ENCODE measurements at regions not wholly inside any gene's neighbourhood (a gene's known extent, or its start where the extent isn't known, plus 50 kb on each side); places are given as distances from the start of the nearest gene placed in this dataset.

- Histone ChIP-seq H3K27me3 (ENCODE audit: insufficient read depth) (no peaks in the 10 kb centered on the region), H3K27ac (ENCODE audit: low read depth) (no peak overlapping the region)
- no peak overlapping the region for H3K27ac Mint-ChIP-seq
Observed at GRCh38 chr9:108035487-108035886, 545.9 kb upstream of the KLF4 start.

More at GRCh38 chr9:108035487-108035886, 545.9 kb upstream of the KLF4 start:
- H3K4me1 ChIP-seq (ENCODE audit: insufficient read depth) = no peaks in the 10 kb centered on the region
- no peaks in the 10 kb centered on the region for H3F3A ChIP-seq (replicated peaks; ENCODE audit: low read depth)
- peaks cover 5% of the 10 kb centered on the region; the same call in 1 of the 2 replicates for H3K9me2 ChIP-seq (ENCODE audit: insufficient read depth)
- H3K36me3 ChIP-seq (ENCODE audit: insufficient read depth) = no peaks in the 10 kb centered on the region; the same call in 1 of the 2 replicates
- no peaks in the 10 kb centered on the region for H3K79me2 ChIP-seq (replicated peaks; ENCODE audit: insufficient read depth)
- H3K4me2 ChIP-seq = no peak overlapping the region
- H3K9me3 Mint-ChIP-seq = peaks cover 37% of the 10 kb centered on the region
- TF ChIP-seq EZH2phosphoT487 (IDR thresholded peaks at IDR 0.05; ENCODE audit: unreplicated experiment) (no peak), NANOG (IDR thresholded peaks at IDR 0.05; ENCODE audit: borderline replicate concordance) (no peak), STAT1 (IDR thresholded peaks at IDR 0.05; ENCODE audit: unreplicated experiment) (no peak), EZH2 (IDR thresholded peaks at IDR 0.05; ENCODE audit: low read depth, unreplicated experiment) (no peak), CTCF (conservative IDR thresholded peaks at IDR 0.05; ENCODE audit: low read depth in 2 of 2) (no peak), ZNF331 (CRISPR knock-in tag; IDR thresholded peaks at IDR 0.05; ENCODE audit: low read depth) (no peak)
- TF ChIP-seq, protein P1, sequence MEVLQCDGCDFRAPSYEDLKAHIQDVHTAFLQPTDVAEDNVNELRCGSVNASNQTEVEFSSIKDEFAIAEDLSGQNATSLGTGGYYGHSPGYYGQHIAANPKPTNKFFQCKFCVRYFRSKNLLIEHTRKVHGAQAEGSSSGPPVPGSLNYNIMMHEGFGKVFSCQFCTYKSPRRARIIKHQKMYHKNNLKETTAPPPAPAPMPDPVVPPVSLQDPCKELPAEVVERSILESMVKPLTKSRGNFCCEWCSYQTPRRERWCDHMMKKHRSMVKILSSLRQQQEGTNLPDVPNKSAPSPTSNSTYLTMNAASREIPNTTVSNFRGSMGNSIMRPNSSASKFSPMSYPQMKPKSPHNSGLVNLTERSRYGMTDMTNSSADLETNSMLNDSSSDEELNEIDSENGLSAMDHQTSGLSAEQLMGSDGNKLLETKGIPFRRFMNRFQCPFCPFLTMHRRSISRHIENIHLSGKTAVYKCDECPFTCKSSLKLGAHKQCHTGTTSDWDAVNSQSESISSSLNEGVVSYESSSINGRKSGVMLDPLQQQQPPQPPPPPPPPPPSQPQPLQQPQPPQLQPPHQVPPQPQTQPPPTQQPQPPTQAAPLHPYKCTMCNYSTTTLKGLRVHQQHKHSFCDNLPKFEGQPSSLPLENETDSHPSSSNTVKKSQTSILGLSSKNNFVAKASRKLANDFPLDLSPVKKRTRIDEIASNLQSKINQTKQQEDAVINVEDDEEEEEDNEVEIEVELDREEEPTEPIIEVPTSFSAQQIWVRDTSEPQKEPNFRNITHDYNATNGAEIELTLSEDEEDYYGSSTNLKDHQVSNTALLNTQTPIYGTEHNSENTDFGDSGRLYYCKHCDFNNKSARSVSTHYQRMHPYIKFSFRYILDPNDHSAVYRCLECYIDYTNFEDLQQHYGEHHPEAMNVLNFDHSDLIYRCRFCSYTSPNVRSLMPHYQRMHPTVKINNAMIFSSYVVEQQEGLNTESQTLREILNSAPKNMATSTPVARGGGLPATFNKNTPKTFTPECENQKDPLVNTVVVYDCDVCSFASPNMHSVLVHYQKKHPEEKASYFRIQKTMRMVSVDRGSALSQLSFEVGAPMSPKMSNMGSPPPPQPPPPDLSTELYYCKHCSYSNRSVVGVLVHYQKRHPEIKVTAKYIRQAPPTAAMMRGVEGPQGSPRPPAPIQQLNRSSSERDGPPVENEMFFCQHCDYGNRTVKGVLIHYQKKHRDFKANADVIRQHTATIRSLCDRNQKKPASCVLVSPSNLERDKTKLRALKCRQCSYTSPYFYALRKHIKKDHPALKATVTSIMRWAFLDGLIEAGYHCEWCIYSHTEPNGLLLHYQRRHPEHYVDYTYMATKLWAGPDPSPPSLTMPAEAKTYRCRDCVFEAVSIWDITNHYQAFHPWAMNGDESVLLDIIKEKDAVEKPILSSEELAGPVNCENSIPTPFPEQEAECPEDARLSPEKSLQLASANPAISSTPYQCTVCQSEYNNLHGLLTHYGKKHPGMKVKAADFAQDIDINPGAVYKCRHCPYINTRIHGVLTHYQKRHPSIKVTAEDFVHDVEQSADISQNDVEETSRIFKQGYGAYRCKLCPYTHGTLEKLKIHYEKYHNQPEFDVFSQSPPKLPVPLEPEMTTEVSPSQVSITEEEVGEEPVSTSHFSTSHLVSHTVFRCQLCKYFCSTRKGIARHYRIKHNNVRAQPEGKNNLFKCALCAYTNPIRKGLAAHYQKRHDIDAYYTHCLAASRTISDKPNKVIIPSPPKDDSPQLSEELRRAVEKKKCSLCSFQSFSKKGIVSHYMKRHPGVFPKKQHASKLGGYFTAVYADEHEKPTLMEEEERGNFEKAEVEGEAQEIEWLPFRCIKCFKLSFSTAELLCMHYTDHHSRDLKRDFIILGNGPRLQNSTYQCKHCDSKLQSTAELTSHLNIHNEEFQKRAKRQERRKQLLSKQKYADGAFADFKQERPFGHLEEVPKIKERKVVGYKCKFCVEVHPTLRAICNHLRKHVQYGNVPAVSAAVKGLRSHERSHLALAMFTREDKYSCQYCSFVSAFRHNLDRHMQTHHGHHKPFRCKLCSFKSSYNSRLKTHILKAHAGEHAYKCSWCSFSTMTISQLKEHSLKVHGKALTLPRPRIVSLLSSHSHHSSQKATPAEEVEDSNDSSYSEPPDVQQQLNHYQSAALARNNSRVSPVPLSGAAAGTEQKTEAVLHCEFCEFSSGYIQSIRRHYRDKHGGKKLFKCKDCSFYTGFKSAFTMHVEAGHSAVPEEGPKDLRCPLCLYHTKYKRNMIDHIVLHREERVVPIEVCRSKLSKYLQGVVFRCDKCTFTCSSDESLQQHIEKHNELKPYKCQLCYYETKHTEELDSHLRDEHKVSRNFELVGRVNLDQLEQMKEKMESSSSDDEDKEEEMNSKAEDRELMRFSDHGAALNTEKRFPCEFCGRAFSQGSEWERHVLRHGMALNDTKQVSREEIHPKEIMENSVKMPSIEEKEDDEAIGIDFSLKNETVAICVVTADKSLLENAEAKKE (CRISPR knock-in tag; IDR thresholded peaks at IDR 0.05) = no peak
- no peak overlapping the region for H3K4me3 Mint-ChIP-seq
- H3K27me3 Mint-ChIP-seq (ENCODE audit: insufficient read depth, low read depth, poor library complexity) = peaks cover 3% of the 10 kb centered on the region
- no peaks in the 10 kb centered on the region for H4K20me1 ChIP-seq (replicated peaks; ENCODE audit: insufficient read depth)
- H3K36me3 Mint-ChIP-seq (ENCODE audit: low read depth) = peaks cover 29% of the 10 kb centered on the region
- no peak overlapping the region for H3K4me3 ChIP-seq
- ATAC-seq (no peak), DNase-seq (ENCODE audit: low spot score) (no peak)
- no peak overlapping the region for H2AFZ ChIP-seq
- H3K4me1 Mint-ChIP-seq = no peaks in the 10 kb centered on the region

All from GM23338 (cell line).